Astrocyte of the spinal cord (primary cell): ENCODE measurements at regions not wholly inside any gene's neighbourhood (a gene's known extent, or its start where the extent isn't known, plus 50 kb on each side); places are given as distances from the start of the nearest gene placed in this dataset.

Experiments
- DNase-seq: peaks from one replicate; pipeline ENCODE4 v3.0.0; 2011; ENCODE audit warnings: low read depth, low spot score
- H3K4me3 ChIP-seq: 2 replicates; pipeline ENCODE4 v1.5.1; 2011; ENCODE audit warnings: low read depth, mild to moderate bottlenecking, low read length, moderate library complexity
- in situ Hi-C: cut with HindIII; loops from 2 replicates; pipeline ENCODE4 v1.10.0; 2017; ENCODE audit warnings: low sequenced_read_pairs
- TF ChIP-seq, protein P1 (sequence below): IDR thresholded peaks from 2 replicates; pipeline ENCODE4 v1.5.1; 2012; ENCODE audit warnings: low read depth, mild to moderate bottlenecking, low read length, inconsistent platforms

DNA sequence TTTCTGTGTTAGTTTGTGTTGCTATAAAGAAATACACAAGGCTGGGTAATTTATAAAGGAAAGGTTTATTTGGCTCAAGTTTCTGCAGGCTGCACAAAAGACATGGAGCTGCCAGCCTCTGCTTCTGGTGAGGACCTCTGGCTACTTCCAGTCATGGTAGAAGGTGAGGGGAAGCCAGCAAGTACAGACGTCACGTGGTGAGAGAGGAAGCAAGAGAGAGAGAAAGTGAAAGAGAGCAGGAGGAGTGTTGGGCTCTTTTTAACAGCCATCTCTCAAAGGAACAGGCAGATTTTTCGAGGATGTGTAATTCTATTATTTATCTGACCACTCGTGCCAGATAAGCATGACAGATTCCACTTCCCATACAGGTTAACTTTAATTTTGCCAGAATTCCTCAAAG lies 1199.1 kb downstream of the ADGRL3 start:
- no peak overlapping the region for H3K4me3 ChIP-seq
- in situ Hi-C loops, result no loop called here
- TF ChIP-seq, protein P1, sequence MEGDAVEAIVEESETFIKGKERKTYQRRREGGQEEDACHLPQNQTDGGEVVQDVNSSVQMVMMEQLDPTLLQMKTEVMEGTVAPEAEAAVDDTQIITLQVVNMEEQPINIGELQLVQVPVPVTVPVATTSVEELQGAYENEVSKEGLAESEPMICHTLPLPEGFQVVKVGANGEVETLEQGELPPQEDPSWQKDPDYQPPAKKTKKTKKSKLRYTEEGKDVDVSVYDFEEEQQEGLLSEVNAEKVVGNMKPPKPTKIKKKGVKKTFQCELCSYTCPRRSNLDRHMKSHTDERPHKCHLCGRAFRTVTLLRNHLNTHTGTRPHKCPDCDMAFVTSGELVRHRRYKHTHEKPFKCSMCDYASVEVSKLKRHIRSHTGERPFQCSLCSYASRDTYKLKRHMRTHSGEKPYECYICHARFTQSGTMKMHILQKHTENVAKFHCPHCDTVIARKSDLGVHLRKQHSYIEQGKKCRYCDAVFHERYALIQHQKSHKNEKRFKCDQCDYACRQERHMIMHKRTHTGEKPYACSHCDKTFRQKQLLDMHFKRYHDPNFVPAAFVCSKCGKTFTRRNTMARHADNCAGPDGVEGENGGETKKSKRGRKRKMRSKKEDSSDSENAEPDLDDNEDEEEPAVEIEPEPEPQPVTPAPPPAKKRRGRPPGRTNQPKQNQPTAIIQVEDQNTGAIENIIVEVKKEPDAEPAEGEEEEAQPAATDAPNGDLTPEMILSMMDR, result no peak
- DNase-seq, result no peak

DNA sequence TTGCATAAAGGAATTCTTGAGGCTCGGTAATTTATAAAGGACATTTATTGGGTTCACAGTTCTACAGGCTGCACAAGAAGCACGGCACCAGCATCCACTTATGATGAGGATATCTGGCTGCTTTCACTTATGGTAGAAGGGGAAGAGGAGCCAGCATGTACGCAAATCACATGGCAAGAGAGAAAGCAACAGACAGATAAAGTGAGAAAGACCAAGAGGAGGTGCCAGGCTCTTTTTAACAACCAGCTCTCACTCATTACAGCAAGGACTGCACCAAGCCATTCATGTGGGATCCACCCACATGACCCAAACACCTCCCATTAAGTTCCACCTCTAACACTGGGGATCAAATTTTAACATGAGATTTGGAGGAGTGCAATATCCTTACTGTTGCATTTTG lies 1198.2 kb downstream of the ADGRL3 start:
- TF ChIP-seq, protein P1, result no peak
- in situ Hi-C loops, result no loop called here
- no peak for DNase-seq
- no peak overlapping the region for H3K4me3 ChIP-seq

DNA sequence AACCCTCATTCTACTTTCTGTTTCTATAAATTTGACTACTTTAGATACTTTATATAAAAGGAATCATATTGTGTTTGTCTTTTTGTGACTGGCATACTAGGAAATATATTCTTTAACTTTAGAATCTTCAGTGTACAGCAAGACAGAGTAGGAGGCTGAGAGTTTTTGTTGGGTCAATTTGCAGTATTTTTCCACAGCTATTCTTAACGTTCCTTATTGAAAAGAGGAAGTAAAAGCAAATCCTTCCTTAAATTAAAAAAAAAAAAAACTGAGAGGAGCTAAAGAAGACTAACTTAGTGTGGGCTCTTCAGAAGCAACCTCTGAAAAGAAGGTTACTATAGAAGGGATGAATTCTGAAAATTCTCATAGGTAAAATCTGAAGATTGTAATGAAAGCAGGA lies 1194.6 kb downstream of the ADGRL3 start:
- in situ Hi-C loops, result no loop called here
- DNase-seq, result no peak
- TF ChIP-seq, protein P1, result no peak
- H3K4me3 ChIP-seq, result no peak overlapping the region

DNA sequence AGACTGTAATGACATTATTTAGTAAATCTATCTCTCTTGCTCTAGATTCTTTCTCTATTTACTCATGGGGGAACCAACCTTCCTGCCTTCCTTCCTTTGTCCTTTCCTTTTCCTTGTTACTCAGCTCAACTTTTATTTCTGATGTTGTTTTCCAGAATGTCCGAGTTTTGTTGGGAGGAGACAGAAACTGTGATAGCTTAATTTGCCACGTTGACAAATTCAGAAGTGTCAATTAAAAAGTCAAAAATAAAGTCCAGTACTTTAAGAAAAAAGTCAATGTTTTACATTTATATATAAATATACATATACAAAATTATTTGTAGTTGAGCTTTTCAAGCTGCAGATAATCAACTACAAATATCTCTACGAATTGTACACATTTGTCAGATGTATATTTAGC lies 1187.7 kb downstream of the ADGRL3 start:
- no peak overlapping the region for H3K4me3 ChIP-seq
- no peak for DNase-seq
- TF ChIP-seq, protein P1, result no peak
- in situ Hi-C loops, result no loop called here

DNA sequence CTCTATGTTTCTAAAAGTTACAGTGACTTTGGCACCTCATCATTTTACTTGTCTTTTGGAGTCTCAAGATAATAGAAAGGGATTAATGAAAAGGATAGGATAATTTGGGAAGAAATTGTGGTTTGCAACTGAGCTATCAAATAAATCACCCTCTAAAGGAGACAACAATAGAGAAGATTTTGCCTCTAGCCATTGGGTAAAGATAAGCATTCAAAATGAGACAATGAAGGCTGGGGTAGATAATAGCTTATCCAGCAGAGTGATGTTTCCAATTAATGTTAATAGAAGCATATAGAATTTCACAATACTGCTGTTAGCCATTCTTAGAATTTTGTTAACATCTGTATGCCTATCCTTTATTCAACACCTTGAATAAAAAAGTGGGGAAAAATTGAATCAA lies 1177.6 kb downstream of the ADGRL3 start:
- in situ Hi-C loops, result no loop called here
- no peak for DNase-seq
- TF ChIP-seq, protein P1, result no peak
- H3K4me3 ChIP-seq, result no peak overlapping the region

DNA sequence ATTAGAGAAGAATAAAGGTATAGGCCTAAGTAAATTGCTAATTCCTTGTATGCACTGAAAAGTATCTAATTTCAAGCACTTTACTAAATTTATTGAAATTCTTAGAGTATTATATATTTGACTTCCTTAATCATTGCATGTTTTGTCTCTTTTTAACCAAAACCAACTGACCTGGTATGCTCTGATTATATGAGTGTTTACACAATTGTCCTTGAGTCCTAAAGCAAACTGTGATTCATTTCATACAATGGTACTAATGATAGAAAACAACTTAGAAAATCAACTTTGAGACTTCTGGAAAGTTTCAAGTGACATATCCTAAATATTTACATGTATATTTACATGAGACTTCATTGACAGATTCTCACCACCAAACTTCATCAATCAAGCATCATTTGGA lies 1177.1 kb downstream of the ADGRL3 start:
- in situ Hi-C loops, result no loop called here
- TF ChIP-seq, protein P1, result no peak
- no peak for DNase-seq
- H3K4me3 ChIP-seq, result no peak overlapping the region

DNA sequence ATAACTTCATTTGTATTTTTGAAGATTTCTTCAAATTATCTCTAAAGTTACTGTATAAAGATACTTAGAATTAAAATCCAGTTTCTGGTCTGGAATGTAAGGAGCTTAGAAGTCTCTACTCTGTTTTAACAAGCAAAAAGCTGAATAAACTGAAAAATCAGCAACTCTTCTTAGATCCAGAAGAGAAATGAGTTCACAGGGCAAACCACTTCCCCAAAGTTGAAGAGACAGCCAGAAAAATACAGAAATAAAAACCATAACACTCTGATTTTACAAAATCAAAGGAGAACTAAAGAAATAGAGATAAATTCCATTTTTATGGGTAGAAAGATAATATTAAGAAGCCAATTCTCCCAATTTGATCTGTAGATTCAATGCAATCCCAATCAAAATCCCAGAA lies 1166.8 kb downstream of the ADGRL3 start:
- DNase-seq, result no peak
- no peak overlapping the region for H3K4me3 ChIP-seq
- in situ Hi-C loops, result no loop called here
- TF ChIP-seq, protein P1, result no peak
